PC-9 (cell line): ENCODE measurements at regions not wholly inside any gene's neighbourhood (a gene's known extent, or its start where the extent isn't known, plus 50 kb on each side); places are given as distances from the start of the nearest gene placed in this dataset.

Experiments used
- BruUV-seq: library from RNA; stranded (reverse); fragments of 400-500 nt; replicated peaks from 2 replicates; lab custom pipeline; 2021; lab: Mats Ljungman, UMichigan
- CTCF ChIA-PET: fragments of 300-600 bp; sonication (Branson Sonifier 250); formaldehyde crosslinking; loops from one replicate; lab custom pipeline; 2022; ENCODE audit warnings: antibody characterized with exemption; lab: Charles Lee
- POLR2A ChIA-PET: fragments of 300-600 bp; sonication (Branson Sonifier 250); formaldehyde crosslinking; loops from one replicate; lab custom pipeline; 2022; ENCODE audit warnings: antibody characterized with exemption; ENCODE audit not compliant: unreplicated experiment; lab: Charles Lee
- DNase-seq, 2 experiments: peaks; one replicate each; pipeline versions ENCODE4 v3.0.0 to v3.0.0-alpha.2; 2015 to 2022; ENCODE audit warnings: mixed read lengths in 1 of 2
- H2AFZ ChIP-seq: fragments of 200-600 bp; sonication (generic); 2 replicates; pipeline ENCODE4 v1.8.1; 2017; ENCODE audit warnings: antibody characterized with exemption
- H3F3A ChIP-seq: fragments of 200-600 bp; sonication (generic); 2 replicates; pipeline ENCODE4 v1.8.1; 2017; ENCODE audit warnings: antibody characterized with exemption, mild to moderate bottlenecking, low read depth; ENCODE audit not compliant: insufficient read depth
- H3K27ac ChIP-seq: fragments of 200-600 bp; sonication (generic); 2 replicates; pipeline ENCODE4 v1.6.1; 2016; ENCODE audit warnings: mixed run types
- H3K27me3 ChIP-seq: fragments of 200-600 bp; sonication (generic); 2 replicates; pipeline ENCODE4 v1.6.1; 2016; ENCODE audit warnings: low read depth, mixed run types; ENCODE audit not compliant: insufficient read depth
- H3K36me3 ChIP-seq: fragments of 200-600 bp; sonication (generic); 2 replicates; pipeline ENCODE4 v1.6.1; 2016; ENCODE audit warnings: low read depth, mixed run types
- H3K4me1 ChIP-seq: fragments of 200-600 bp; sonication (generic); replicated peaks from 2 replicates; pipeline ENCODE4 v1.6.1; 2016; ENCODE audit warnings: mixed run types; ENCODE audit not compliant: insufficient read depth
- H3K4me2 ChIP-seq: fragments of 200-600 bp; sonication (generic); 2 replicates; pipeline ENCODE4 v1.6.1; 2017; ENCODE audit warnings: mixed run types
- H3K4me3 ChIP-seq: fragments of 200-600 bp; sonication (generic); 2 replicates; pipeline ENCODE4 v1.6.1; 2016; ENCODE audit warnings: mixed run types
- H3K79me2 ChIP-seq: fragments of 200-600 bp; sonication (generic); 2 replicates; pipeline ENCODE4 v1.6.1; 2017; ENCODE audit warnings: low read depth, mixed run types
- H3K9me2 ChIP-seq: fragments of 200-600 bp; sonication (generic); 2 replicates; pipeline ENCODE4 v1.8.1; 2017; ENCODE audit warnings: mild to moderate bottlenecking; ENCODE audit not compliant: insufficient read depth
- H3K9me3 ChIP-seq: fragments of 200-600 bp; sonication (generic); 2 replicates; pipeline ENCODE4 v1.8.1; 2016; ENCODE audit warnings: low read depth; ENCODE audit not compliant: insufficient read depth
- H4K20me1 ChIP-seq: fragments of 200-600 bp; sonication (generic); 2 replicates; pipeline ENCODE4 v1.8.1; 2017; ENCODE audit not compliant: insufficient read depth
- EZH2 ChIP-seq: fragments of 200-600 bp; sonication (generic); IDR thresholded peaks from 2 replicates; pipeline ENCODE4 v1.8.0; 2017; ENCODE audit warnings: antibody characterized with exemption, low read depth
- intact Hi-C: fragments of 100-400 bp; cut with micrococcal nuclease; formaldehyde crosslinking; loops from one replicate; pipeline ENCODE4 v1.10.0; 2022; ENCODE audit not compliant: unreplicated experiment
- TF ChIP-seq, protein P1 (sequence below): fragments of 200-600 bp; sonication (generic); conservative IDR thresholded peaks from 2 replicates; pipeline ENCODE4 v1.6.1; 2017; ENCODE audit warnings: mixed run types, antibody characterized with exemption, mild to moderate bottlenecking, moderate library complexity

DNA sequence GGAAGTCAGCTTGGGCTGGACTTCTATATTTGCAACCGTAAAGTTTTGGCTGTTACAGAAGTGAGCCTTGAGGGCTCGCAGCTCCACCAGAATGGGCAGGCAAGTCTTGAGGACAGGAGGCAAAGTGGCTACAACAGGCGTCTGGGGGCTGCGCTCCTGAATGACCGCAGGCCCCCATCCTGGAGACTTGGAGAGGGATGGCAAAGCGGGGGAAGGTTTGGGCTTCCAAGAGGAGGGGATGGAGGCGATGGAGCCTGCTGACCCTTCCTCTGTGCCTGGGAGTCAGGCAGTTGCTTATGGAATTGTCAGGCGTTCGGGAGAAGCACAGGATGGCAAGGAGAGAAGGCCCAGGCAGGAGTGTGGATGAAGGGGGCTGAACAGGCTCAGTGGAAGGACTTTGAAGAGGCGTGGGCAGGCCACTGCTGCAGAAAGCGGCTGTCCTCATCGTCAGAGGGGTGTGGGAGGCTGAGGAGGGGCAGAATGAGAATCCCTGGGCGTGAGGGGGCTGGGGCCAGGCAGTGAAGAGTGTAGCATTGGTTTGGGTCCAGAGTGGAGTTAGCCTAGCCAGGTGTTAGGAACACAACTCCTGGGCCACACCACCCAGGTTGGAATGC is 72.3 kb downstream of the INHBB start:
- H3K79me2 ChIP-seq = no peaks in the 10 kb centered on the region
- no peak overlapping the region for H2AFZ ChIP-seq
- no peaks in the 10 kb centered on the region for H4K20me1 ChIP-seq
- no peak overlapping the region for H3K4me3 ChIP-seq
- H3K9me2 ChIP-seq = no peaks in the 10 kb centered on the region
- peaks cover 4% of the 10 kb centered on the region; the same call in 1 of the 2 replicates for H3K27me3 ChIP-seq
- intact Hi-C loops = no loop called here
- no peak for DNase-seq
- TF ChIP-seq EZH2 = no peak
- CTCF ChIA-PET = interaction anchor here (0.9 kb wide), 1 partner anchor 14 kb away, joined by 5 read pairs; no protein-coding TSS in a partner anchor
- H3K36me3 ChIP-seq = no peaks in the 10 kb centered on the region
- H3F3A ChIP-seq = no peaks in the 10 kb centered on the region
- no peak overlapping the region for H3K4me2 ChIP-seq
- no peaks in the 10 kb centered on the region for H3K4me1 ChIP-seq
- H3K27ac ChIP-seq = no peak overlapping the region
- no peaks in the 10 kb centered on the region for H3K9me3 ChIP-seq
- POLR2A ChIA-PET = no interaction called here
- no TSS peak for BruUV-seq

- DNase-seq = peak in 1 of 2 experiments; percentile 49
- CTCF ChIA-PET = interaction anchor here (0.5 to 1.0 kb wide), 3 partner anchors 15 to 324 kb away, joined by 3 to 5 read pairs (median 4); no protein-coding TSS in a partner anchor
These were observed 73.1 kb downstream of the INHBB start for GRCh38 chr2:120419073-120419472.

GRCh38 chr2:120419955-120420354 is 74.0 kb downstream of the INHBB start:
- DNase-seq = no peak
- POLR2A ChIA-PET = no interaction called here
- Histone ChIP-seq H3F3A (no peaks in the 10 kb centered on the region), H4K20me1 (no peaks in the 10 kb centered on the region), H3K4me3 (no peak overlapping the region), H3K79me2 (no peaks in the 10 kb centered on the region), H2AFZ (no peak overlapping the region), H3K27ac (no peak overlapping the region), H3K27me3 (peaks cover 4% of the 10 kb centered on the region; the same call in 1 of the 2 replicates), H3K36me3 (no peaks in the 10 kb centered on the region), H3K9me3 (no peaks in the 10 kb centered on the region), H3K4me2 (no peak overlapping the region), H3K4me1 (no peaks in the 10 kb centered on the region), H3K9me2 (no peaks in the 10 kb centered on the region)
- intact Hi-C loops = no loop called here
- no TSS peak for BruUV-seq
- CTCF ChIA-PET = interaction anchor here (1.0 kb wide), 1 partner anchor 23 kb away, joined by 3 read pairs; no protein-coding TSS in a partner anchor
- TF ChIP-seq, protein P1, sequence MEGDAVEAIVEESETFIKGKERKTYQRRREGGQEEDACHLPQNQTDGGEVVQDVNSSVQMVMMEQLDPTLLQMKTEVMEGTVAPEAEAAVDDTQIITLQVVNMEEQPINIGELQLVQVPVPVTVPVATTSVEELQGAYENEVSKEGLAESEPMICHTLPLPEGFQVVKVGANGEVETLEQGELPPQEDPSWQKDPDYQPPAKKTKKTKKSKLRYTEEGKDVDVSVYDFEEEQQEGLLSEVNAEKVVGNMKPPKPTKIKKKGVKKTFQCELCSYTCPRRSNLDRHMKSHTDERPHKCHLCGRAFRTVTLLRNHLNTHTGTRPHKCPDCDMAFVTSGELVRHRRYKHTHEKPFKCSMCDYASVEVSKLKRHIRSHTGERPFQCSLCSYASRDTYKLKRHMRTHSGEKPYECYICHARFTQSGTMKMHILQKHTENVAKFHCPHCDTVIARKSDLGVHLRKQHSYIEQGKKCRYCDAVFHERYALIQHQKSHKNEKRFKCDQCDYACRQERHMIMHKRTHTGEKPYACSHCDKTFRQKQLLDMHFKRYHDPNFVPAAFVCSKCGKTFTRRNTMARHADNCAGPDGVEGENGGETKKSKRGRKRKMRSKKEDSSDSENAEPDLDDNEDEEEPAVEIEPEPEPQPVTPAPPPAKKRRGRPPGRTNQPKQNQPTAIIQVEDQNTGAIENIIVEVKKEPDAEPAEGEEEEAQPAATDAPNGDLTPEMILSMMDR = no peak
- no peak for TF ChIP-seq EZH2

More at GRCh38 chr2:120419073-120419472, 73.1 kb downstream of the INHBB start:
- no peaks in the 10 kb centered on the region for H3K4me1 ChIP-seq
- intact Hi-C loops = no loop called here
- H2AFZ ChIP-seq = no peak overlapping the region
- POLR2A ChIA-PET = interaction anchor here (0.6 kb wide), 1 partner anchor 23 kb away, joined by 5 read pairs; no protein-coding TSS in a partner anchor
- TF ChIP-seq, protein P1 = no peak
- no peak for TF ChIP-seq EZH2
- H3K9me2 ChIP-seq = no peaks in the 10 kb centered on the region
- H3K79me2 ChIP-seq = no peaks in the 10 kb centered on the region
- H3K27ac ChIP-seq = no peak overlapping the region
- no peaks in the 10 kb centered on the region for H4K20me1 ChIP-seq
- H3K4me3 ChIP-seq = no peak overlapping the region
- no TSS peak for BruUV-seq
- peaks cover 4% of the 10 kb centered on the region; the same call in 1 of the 2 replicates for H3K27me3 ChIP-seq
- H3K36me3 ChIP-seq = no peaks in the 10 kb centered on the region
- H3K9me3 ChIP-seq = no peaks in the 10 kb centered on the region
- no peak overlapping the region for H3K4me2 ChIP-seq
- no peaks in the 10 kb centered on the region for H3F3A ChIP-seq
